Muscle of leg (tissue), 3 donors: ENCODE measurements at regions not wholly inside any gene's neighbourhood (a gene's known extent, or its start where the extent isn't known, plus 50 kb on each side); places are given as distances from the start of the nearest gene placed in this dataset.
A peak's percentile ranks its signal among the peaks of the same experiment; 100 is the strongest.

Source experiments
- DNase-seq: peaks from one replicate; pipeline ENCODE4 v3.0.0; 2013
- H3K27ac ChIP-seq: one replicate; pipeline ENCODE4 v1.5.1; 2013; ENCODE audit warnings: mild to moderate bottlenecking, low read length, control low read depth
- H3K27me3 ChIP-seq: one replicate; pipeline ENCODE4 v1.6.1; 2013; ENCODE audit warnings: low read length; ENCODE audit not compliant: control insufficient read depth, insufficient read depth
- H3K36me3 ChIP-seq: one replicate; pipeline ENCODE4 v1.6.1; 2013; ENCODE audit warnings: low read length; ENCODE audit not compliant: control insufficient read depth, insufficient read depth
- H3K4me1 ChIP-seq: one replicate; pipeline ENCODE4 v1.6.1; 2013; ENCODE audit warnings: low read length; ENCODE audit not compliant: control insufficient read depth, insufficient read depth
- H3K4me3 ChIP-seq: one replicate; pipeline ENCODE4 v1.5.1; 2013; ENCODE audit warnings: low read length, control low read depth
- H3K9me3 ChIP-seq: replicated peaks from 2 replicates; pipeline ENCODE4 v1.6.1; 2013; ENCODE audit warnings: low read depth, low read length; ENCODE audit not compliant: control insufficient read depth
- WGBS: methylation state at CpG from one replicate; pipeline ENCODE4 v1.1.5; 2013; ENCODE audit warnings: missing lambda C conversion rate; ENCODE audit not compliant: insufficient coverage; 5-methylcytosine and 5-hydroxymethylcytosine counted together

DNA sequence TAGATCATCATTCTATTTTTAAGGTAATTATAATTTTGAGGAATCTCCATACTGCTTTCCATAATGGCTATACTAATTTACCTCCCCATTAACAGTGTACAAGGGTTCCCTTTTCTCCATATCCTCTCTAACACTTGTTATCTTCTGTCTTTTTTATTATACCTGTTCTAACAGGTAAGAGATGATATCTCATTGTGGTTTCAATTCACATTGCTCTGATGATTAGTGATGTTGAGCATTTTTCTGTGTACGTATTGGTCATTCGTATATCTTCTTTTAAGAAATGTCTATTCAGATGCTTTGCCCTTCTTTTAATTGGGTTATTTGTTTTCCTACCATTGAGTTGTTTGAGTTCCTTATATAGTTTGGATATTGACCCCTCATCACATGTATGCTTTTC is 81.6 kb upstream of the SCAF8 start:
- no peak overlapping the region for H3K27ac ChIP-seq
- WGBS, result no CpG with 5 or more reads among the region's 2 CpGs

DNA sequence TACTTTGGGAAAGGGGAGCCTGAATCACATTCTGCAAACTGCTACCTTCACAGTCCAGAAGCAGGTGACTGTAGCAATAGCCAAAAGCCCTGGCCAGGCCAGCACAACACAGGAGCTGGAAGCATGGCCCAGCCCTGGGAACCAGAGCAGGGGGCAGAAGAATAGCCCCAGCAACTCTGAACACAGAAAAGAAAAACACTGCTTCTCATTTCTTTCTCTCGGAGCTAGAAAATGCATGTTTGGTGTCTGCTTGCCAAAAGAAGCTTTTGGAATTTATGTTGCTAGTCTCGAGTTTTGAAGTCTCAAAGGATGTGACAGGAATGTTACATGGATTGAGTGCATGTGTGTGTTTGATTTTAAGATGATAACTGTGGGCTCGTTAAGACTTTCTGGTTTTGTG is 79.8 kb upstream of the SCAF8 start:
- DNase-seq, result peak; percentile 82
- H3K27ac ChIP-seq, result peak overlapping the region; percentile 58

More for the DNA sequence above, 81.6 kb upstream of the SCAF8 start:
- Histone ChIP-seq H3K36me3 (no peaks in the 10 kb centered on the region), H3K4me1 (peaks cover 6% of the 10 kb centered on the region), H3K9me3 (no peaks in the 10 kb centered on the region), H3K4me3 (no peak overlapping the region), H3K27me3 (no peaks in the 10 kb centered on the region)
- no peak for DNase-seq

DNA sequence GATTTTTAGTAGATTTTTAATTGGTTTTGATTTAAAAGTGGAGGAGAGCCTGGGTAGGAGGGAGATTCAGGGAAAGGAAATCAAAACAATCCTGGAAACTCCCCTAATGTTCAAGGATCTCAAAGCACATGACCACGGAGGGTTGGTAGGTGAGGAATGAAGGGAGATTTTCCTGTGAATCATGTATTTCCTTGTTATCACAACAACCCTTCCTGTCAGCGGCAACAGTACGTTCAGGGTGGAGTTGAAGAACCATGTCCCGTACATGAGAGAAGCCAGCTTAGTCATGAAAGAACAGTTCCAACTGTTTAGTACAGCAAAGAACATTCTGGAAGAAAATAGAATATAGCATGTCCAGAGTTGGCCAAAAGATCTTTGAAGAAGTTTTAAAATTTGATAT is 79.4 kb upstream of the SCAF8 start:
- H3K9me3 ChIP-seq, result no peaks in the 10 kb centered on the region
- no CpG with 5 or more reads among the region's 4 CpGs for WGBS

More for the DNA sequence above, 79.8 kb upstream of the SCAF8 start:
- no peaks in the 10 kb centered on the region for H3K27me3 ChIP-seq
- H3K9me3 ChIP-seq, result no peaks in the 10 kb centered on the region
- peaks cover 6% of the 10 kb centered on the region for H3K4me1 ChIP-seq
- WGBS, result 0% methylated on average over 1 of the region's 3 CpGs
- no peaks in the 10 kb centered on the region for H3K36me3 ChIP-seq
- H3K4me3 ChIP-seq, result no peak overlapping the region

DNA sequence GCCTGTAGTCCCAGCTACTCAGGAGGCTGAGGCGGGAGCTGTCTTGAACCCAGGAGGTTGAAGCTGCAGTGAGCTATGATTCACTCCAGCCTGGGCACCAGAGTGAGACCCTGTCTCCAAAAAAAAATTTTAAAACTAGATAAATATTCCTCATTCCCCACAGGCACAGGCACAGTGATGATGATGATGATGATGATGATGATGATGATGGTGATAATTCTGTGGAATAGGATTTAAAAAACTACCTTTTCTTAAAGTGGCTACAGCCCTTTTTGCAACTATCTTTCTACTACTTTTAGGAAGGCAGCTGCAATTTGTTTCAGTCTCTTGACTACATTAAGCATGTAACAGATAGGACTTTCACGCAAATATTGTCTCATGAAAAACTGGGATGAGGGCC is 76.6 kb upstream of the SCAF8 start:
- Histone ChIP-seq H3K4me1 (peaks cover 6% of the 10 kb centered on the region), H3K27me3 (no peaks in the 10 kb centered on the region), H3K27ac (no peak overlapping the region), H3K4me3 (no peak overlapping the region), H3K9me3 (no peaks in the 10 kb centered on the region), H3K36me3 (no peaks in the 10 kb centered on the region)
- DNase-seq, result no peak
- no CpG with 5 or more reads among the region's 2 CpGs for WGBS

More for the DNA sequence above, 79.4 kb upstream of the SCAF8 start:
- Histone ChIP-seq H3K27ac (peak overlapping the region; percentile 35), H3K4me3 (no peak overlapping the region), H3K4me1 (peaks cover 6% of the 10 kb centered on the region), H3K36me3 (no peaks in the 10 kb centered on the region), H3K27me3 (no peaks in the 10 kb centered on the region)
- peak; percentile 78 for DNase-seq

DNA sequence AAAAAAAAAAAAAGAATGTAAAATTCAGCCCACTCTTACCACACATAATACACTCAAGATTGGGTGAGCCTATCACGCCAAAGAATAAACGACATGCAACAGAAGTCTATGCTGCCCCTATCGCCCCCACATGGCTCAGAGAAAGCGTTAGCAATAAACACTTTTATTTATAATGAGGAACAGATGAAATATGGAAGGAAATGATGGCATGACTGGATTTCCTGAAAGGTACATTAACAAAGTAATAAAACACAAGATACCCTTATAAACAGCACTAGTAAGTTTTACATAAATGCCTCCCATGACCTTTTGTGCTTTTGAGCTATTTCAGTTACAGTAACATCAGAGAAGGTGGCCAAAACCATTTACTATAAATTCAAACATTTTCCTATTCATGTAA is 71.4 kb upstream of the SCAF8 start:
- Histone ChIP-seq H3K27me3 (no peaks in the 10 kb centered on the region), H3K4me1 (no peaks in the 10 kb centered on the region), H3K9me3 (no peaks in the 10 kb centered on the region), H3K27ac (no peak overlapping the region), H3K4me3 (no peak overlapping the region), H3K36me3 (no peaks in the 10 kb centered on the region)
- no CpG with 5 or more reads among the region's 4 CpGs for WGBS
- no peak for DNase-seq

DNA sequence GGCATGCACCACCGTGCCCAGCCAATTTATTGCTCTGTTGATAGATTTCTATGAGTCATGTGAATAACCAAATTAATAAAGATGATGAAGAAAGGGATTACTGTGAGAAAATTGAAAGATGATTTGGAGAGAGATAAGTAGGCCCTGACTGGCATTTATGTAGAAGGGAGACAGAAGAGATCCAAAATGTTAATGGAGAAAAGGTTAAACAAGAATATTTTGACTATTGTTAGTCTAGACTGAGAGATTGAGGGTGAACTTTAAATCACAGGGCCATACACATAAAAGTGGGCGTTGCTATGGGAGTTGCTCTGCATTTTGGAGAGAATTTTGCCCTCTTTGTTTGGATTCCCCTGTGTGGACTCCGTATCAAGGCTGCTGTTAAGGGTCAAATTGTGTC is 68.9 kb upstream of the SCAF8 start:
- H3K4me1 ChIP-seq, result no peaks in the 10 kb centered on the region
- H3K9me3 ChIP-seq, result no peaks in the 10 kb centered on the region
- H3K27me3 ChIP-seq, result no peaks in the 10 kb centered on the region
- no peaks in the 10 kb centered on the region for H3K36me3 ChIP-seq
- WGBS, result no CpG with 5 or more reads among the region's 3 CpGs
- DNase-seq, result no peak
- no peak overlapping the region for H3K27ac ChIP-seq
- no peak overlapping the region for H3K4me3 ChIP-seq

DNA sequence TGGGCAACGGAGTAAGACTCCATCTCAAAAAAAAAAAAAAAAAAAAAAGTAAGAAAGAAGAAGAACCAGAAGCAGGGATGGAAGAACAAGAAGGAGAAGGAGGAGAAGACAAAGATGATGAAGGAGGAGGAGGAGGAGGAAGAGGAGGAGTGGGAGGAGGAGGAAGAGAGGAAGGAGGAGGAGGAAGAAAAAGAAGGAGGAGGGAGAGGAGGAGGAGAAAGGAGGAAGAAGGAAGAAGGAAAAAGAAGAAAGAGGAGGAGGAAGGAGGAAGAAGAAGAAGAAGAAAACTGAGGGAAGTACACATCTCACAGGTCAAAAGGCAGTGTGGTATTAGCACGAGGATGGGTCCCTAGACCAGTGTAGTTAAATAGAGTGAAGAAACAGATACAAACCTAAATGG is 65.1 kb upstream of the SCAF8 start:
- DNase-seq, result no peak
- Histone ChIP-seq H3K9me3 (no peaks in the 10 kb centered on the region), H3K36me3 (no peaks in the 10 kb centered on the region), H3K4me3 (no peak overlapping the region), H3K27me3 (no peaks in the 10 kb centered on the region), H3K27ac (no peak overlapping the region), H3K4me1 (no peaks in the 10 kb centered on the region)
- no CpG with 5 or more reads among the region's 2 CpGs for WGBS

DNA sequence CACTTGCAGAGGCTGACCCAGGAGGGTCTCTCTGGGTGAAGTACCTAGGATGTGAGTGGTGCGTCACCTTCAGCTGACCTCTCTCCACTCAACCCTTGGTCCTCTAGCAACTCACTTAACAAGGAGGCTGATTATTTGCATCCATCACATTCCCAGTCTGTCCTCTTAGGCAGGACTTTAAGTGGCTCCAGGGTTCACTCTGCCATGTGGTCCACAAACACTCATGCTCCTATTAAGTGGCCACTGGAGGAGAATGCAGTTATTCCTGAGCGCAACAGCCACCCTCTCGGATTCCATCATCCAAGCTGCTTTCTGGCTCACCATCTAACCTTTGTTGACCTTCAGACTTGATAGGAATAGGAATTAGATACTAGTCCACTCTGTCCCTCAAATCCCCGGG is 61.1 kb upstream of the SCAF8 start:
- H3K4me3 ChIP-seq, result no peak overlapping the region
- WGBS, result no CpG with 5 or more reads among the region's 4 CpGs
- no peaks in the 10 kb centered on the region for H3K4me1 ChIP-seq
- DNase-seq, result no peak
- no peak overlapping the region for H3K27ac ChIP-seq
- no peaks in the 10 kb centered on the region for H3K27me3 ChIP-seq
- no peaks in the 10 kb centered on the region for H3K36me3 ChIP-seq
- H3K9me3 ChIP-seq, result no peaks in the 10 kb centered on the region

DNA sequence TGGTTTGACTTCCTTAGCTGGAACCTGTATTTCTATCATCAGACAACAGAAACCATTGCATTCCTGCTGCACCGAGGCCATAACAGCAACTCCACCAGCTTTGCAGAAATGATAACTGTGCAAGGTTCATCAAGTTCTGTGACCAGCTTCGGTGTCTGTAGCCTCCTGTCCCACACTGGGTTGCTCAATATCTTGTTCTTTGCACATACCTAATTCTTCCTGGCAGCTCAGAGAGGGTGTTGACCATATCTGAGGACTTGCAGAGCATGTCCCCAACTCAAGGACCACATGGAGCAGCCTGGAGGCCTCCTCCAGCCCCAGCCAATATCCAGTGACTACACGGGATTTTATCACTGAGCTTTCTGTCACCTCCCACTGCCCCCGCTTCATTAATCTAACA is 59.3 kb upstream of the SCAF8 start:
- Histone ChIP-seq H3K27me3 (no peaks in the 10 kb centered on the region), H3K9me3 (no peaks in the 10 kb centered on the region), H3K27ac (no peak overlapping the region), H3K36me3 (no peaks in the 10 kb centered on the region), H3K4me1 (no peaks in the 10 kb centered on the region), H3K4me3 (no peak overlapping the region)
- DNase-seq, result no peak
- 73% methylated on average over 4 of the region's 4 CpGs for WGBS

DNA sequence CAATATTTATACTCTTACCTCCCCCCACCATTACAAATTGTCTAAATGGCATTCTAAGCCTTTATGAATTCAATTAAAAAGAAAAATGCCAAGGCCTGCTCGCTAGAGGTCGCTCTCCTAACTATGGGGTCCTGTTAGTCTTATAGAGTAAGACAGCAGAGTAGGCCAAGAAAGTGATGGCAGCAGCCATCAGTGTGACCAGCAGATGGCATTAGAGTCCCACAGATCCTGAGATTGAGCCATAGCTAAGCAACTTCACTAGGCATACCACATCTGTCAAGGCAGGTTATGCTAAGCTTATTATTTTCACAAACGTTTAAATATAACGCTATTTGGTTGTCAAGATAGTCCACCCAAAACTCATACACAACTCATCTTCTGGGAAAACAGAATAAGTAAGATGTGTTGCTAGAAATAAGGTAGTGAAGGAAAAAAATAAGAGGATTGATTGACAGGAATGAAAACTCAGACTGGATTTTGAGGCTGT is 57.6 kb upstream of the SCAF8 start:
- Histone ChIP-seq H3K4me1 (no peaks in the 10 kb centered on the region), H3K9me3 (no peaks in the 10 kb centered on the region), H3K27me3 (no peaks in the 10 kb centered on the region), H3K36me3 (no peaks in the 10 kb centered on the region), H3K27ac (no peak overlapping the region), H3K4me3 (no peak overlapping the region)
- peak; percentile 97 for DNase-seq
- no CpG with 5 or more reads among the region's 4 CpGs for WGBS

DNA sequence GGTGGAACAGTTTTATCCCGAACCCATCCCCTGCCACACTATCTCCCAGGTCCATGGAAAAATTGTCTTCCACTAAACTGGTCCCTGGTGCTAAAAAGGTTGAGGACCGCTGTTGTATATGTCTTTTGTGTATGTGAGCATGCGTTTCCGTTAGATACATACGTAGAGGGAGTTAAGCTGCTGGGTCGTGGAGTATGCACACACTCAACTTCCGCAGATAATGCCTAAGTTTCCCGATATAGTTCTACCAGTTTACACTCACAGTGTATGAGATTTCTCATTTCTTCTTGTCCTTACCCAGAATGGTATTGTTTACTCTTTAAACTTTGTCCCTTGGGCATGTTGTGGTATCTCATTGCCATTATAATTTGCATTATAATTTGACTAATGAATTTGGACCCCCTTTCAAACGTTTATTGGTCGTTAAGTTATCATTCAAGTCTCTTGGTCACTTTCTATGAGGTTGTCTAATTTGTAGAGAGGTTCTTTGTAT is 50.5 kb upstream of the SCAF8 start:
- no peaks in the 10 kb centered on the region for H3K36me3 ChIP-seq
- WGBS, result no CpG with 5 or more reads among the region's 10 CpGs
- no peak for DNase-seq
- no peak overlapping the region for H3K27ac ChIP-seq
- H3K27me3 ChIP-seq, result no peaks in the 10 kb centered on the region
- H3K4me1 ChIP-seq, result no peaks in the 10 kb centered on the region
- H3K4me3 ChIP-seq, result no peak overlapping the region
- H3K9me3 ChIP-seq, result no peaks in the 10 kb centered on the region
